Stimulated activated CD4-positive, alpha-beta T cell treated with anti-CD3 and anti-CD28 coated beads, Interleukin-1b, Interleukin-23, amount 100 ng/mL, for 4 hours (primary cell): ENCODE measurements at regions not wholly inside any gene's neighbourhood (a gene's known extent, or its start where the extent isn't known, plus 50 kb on each side); places are given as distances from the start of the nearest gene placed in this dataset.
A peak's percentile ranks its signal among the peaks of the same experiment; 100 is the strongest.
"Not testable (repeated sequence)": the region's sequence is repeated elsewhere in the genome, so short reads cannot be mapped to it uniquely, and the experiment has no call there.

Source experiments
- DNase-seq, 2 donors: peaks; one replicate each; pipeline ENCODE4 v3.0.0-alpha.2; 2020; ENCODE audit warnings: low read depth in 2 of 2

- no peak for DNase-seq
These were observed 181.4 kb upstream of the CACNA2D1 start for GRCh38 chr7:82624965-82625364.

DNA sequence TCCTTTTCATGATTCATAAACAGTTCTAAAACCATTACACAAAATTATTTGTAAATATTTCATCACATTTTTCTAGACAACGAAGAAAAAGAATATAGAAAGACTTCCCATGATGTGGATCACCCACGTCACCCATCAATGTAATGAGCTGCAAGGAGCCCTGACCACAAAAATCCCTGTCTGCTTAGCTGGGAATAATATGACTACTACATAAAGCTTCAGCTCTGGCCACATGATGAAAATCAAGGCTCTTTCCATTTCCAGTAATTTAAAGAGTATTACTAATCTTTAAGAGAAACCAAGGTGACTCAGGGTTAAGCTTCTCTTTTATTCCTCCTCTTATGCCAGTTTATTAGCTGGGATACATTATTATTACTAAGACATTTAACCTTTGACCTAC is 180.8 kb upstream of the CACNA2D1 start:
- no peak for DNase-seq

DNA sequence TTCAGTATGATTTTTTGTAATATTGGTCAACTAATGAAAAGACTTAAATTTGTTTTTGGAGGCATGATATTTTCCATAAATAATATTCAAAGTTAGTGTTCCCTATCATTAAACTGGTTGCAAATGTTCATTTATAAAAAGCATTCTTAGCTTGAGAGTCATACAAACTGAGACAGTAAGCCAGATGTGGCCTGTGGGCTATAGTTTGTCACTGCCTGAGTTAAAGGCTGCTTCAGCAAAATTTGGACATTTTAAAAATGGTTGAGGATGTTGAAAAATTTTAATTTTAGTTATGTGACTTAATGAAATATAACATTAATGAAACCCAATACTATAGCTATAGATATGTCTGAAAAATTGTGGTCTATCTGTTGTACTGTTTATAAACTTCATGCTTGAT is 180.2 kb upstream of the CACNA2D1 start:
- DNase-seq, result no peak

GRCh38 chr7:82617156-82617555 is 173.6 kb upstream of the CACNA2D1 start:
- no peak for DNase-seq

DNA sequence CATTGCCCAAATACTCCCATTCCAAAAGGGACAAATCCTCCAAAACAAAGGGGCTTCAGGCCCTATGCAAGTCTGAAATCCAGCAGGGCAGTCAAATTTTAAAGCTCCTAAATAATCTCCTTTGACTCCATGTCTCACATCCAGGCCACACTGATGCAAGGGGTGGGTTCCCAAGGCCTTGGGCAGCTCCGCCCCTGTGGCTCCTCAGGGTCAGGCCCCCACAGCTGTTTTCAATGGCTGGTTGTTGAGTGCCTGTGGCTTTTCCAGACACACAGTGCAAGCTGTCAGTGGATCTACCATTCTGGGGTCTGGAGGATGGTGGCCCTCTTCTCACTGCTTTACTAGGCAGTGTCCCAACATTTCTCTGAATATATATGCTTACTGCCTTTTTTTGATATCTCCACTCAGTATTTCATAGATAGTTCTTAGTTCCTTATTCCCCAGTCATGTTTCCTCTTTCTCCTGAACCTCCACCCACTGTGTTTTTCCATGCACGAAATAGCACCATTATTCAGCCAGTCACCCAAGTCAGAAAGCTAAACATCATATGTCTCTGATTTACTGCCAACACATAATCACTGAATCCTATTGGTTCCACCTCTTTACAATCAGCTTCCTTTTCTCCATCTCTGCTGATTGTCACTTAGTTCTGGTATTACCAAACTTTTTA is 172.6 kb upstream of the CACNA2D1 start:
- no peak for DNase-seq

GRCh38 chr7:82615527-82615926 is 171.9 kb upstream of the CACNA2D1 start:
- DNase-seq, result no peak

DNA sequence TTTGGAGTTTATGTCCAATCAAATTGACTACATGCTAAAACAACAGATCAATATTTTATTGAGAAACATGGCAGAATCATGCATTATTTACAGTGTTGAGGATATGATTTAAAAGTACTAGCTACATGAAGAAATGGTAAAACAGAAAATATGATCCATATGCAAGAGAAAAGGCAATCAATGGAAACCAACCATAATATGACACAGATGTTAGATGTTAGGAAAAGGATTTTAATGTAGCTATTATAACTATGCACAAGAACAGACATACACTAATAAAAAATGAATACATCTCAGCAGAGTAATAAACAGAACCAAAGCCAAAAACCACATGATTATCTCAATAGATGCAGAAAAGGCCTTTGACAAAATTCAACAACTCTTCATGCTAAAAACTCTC is 166.2 kb upstream of the CACNA2D1 start:
- DNase-seq, result no peak

DNA sequence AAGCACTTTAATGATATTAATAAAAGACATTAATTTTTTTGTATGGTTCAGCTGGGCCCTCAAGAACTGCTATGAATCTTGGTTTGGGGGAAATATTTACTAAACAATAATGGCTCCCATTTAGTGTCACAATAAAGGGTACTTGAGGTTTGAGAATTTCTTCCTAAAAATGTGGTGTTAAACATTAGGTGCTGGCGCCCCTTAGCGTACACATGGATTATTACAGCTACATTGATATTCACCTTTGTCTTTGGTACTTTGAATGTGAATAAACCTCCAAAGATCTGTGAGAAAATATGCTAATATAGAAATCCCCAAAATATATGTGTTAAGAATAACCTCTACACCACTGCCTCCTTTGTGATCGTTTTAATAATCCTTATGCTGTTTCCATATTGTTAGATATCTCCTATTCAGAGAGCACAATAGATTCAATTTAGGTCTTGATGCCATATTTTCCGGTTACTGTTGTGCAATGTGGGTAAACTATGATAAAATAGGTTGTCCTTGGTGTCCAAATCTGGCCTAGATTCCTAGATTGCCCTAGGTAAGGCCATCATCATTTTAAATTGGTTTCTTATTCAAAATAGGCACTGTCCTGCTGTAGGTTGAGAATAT is 161.8 kb upstream of the CACNA2D1 start:
- no peak for DNase-seq

GRCh38 chr7:82602066-82602465 is 158.5 kb upstream of the CACNA2D1 start:
- no peak for DNase-seq

- DNase-seq, result no peak
These were observed 157.0 kb upstream of the CACNA2D1 start for GRCh38 chr7:82600531-82600930.

DNA sequence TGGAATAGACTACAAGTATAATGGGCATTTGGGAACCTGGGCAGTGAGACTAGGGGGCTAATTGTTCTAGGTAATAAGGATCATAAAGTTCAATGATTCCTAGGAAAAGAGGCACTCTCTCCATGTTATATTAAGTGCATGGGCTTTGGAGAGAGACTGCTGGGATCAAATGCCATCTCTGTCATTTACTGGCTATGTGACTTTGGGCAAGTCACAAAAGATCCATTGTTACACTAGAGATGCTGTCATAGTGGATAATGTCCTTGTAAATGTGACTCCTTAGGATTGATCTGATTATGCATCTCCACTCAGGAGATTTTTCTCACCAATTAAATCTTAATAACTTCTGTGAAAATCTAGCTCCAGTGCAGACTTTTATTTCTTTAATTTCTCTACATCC is 156.3 kb upstream of the CACNA2D1 start:
- no peak for DNase-seq

DNA sequence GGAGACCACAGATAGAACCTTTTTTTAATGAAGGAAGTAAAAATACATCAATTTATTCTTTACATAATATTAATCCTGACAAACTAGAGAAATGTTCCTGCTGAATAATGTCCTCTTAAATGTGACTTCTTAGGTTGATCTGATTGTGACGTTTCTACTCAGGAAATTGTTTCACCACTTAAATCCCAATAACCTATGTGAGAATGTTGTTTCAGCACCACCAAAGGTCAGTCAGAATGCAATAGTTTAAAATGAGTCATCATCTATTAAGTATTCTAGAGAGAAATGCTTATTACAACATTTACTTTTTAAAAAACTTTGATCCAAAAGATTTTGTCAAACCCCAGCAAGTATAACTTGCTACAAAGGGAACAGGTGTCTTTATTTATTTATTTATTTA is 155.4 kb upstream of the CACNA2D1 start:
- DNase-seq, result no peak

- DNase-seq, result not testable (repeated sequence)
These were observed 152.2 kb upstream of the CACNA2D1 start for GRCh38 chr7:82595795-82596194.

GRCh38 chr7:82595176-82595575 is 151.6 kb upstream of the CACNA2D1 start:
- no peak for DNase-seq

DNA sequence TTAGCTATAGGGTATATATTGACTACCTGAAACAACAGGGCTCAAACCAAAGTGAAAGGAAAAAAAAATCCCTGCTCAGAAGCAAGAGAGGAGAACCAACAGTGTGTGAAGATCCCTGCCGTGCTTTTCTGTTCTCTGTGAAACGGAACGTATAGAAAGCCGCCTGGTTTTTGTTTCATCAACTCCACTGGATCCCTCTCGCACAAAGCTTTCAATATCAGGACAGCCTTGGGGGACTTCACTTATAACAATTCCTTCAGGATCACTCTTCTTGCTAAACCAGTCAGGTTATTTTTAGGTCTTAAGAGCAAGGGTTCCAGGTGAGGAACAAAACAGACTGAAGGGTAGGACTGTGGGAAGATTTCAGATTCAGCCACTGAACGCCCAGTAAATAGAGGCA is 151.1 kb upstream of the CACNA2D1 start:
- no peak for DNase-seq

DNA sequence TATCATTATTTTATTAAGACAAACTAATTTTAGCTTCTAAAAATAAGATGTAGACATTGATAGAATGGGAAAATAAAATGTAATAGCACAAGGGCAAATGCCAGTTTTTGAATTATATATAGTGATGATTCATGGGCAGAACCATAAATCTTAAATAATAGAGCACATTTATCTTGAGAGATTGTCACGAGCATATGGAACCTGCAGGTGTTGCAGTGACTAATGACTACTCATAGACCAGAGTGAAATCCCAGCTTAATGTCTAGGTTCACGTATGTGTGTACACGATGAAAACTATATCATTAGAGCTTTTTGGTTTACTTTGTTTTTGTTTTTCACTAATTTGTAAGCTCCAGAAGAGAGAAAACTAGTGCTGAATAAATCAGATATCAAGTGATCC is 150.2 kb upstream of the CACNA2D1 start:
- DNase-seq, result no peak

- no peak for DNase-seq
These were observed 148.8 kb upstream of the CACNA2D1 start for GRCh38 chr7:82592416-82592815.

GRCh38 chr7:82579047-82579446 is 135.5 kb upstream of the CACNA2D1 start:
- no peak for DNase-seq

DNA sequence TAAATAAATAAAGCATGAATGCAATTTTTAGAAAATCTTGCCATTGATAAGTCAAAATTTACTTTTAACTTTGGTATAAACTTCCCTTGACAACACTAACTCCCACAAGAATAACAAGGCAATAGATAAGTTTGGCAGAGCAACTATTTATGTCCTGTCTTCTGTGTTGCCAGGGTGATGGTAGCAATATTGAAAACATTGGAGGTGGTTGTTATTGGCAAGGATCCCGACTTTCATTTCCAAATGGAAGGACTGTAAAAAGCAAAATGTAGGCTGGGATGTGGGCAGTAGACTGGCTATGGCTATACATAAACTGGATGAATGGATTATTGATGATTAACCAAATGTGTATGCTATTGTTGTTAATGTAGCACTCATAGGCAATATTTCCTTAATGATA is 134.9 kb upstream of the CACNA2D1 start:
- no peak for DNase-seq

- peak; percentile 40 to 41 for DNase-seq
These were observed 128.8 kb upstream of the CACNA2D1 start for GRCh38 chr7:82572195-82572880.

- DNase-seq, result not testable (repeated sequence)
These were observed 127.5 kb upstream of the CACNA2D1 start for GRCh38 chr7:82571047-82571446.

- DNase-seq, result no peak
These were observed 124.3 kb upstream of the CACNA2D1 start for GRCh38 chr7:82567841-82568240.

DNA sequence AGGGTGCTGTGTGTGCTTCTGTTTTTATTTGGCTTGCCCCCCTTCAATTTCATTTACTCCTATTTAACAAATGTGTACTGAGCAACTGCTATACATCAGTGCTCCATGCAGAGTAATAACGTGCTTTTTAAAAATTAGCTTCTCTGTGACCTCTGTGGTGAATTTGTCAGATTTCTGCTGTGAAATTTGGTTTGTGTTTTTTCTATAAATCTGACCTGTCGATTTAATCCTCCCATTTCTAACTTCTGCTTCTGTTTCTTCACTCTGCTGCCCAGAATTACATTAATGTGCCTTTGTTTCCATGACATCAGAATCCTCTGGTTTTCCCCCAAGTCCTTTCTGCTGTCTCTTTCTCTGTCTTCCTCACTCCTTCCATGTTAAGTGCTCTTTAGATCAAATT is 123.8 kb upstream of the CACNA2D1 start:
- DNase-seq, result no peak
